Transverse colon (tissue), 4 donors: ENCODE measurements at regions not wholly inside any gene's neighbourhood (a gene's known extent, or its start where the extent isn't known, plus 50 kb on each side); places are given as distances from the start of the nearest gene placed in this dataset.

Experiments
- EP300 ChIP-seq: sonication (generic); formaldehyde crosslinking; IDR thresholded peaks from one replicate; pipeline ENCODE4 v1.6.1; 2017; ENCODE audit warnings: antibody characterized with exemption, low read depth
- POLR2A ChIP-seq: fragments of 450-650 bp; IDR thresholded peaks from one replicate; pipeline ENCODE4 v1.6.1; 2016; ENCODE audit warnings: antibody characterized with exemption, mild to moderate bottlenecking, moderate library complexity
- POLR2AphosphoS5 ChIP-seq, 3 donors: sonication (generic); formaldehyde crosslinking; IDR thresholded peaks; one replicate each; pipeline ENCODE4 v1.6.1; 2016; ENCODE audit warnings: antibody characterized with exemption in 3 of 3
- TF ChIP-seq, protein P1 (sequence below), 5 experiments: fragments of 200-600 bp in 3 of 5; fragments of 450-650 bp in 2 of 5; sonication (generic) in 3 of 5; IDR thresholded peaks; 1 replicate in 2 of 5; 2 replicates in 3 of 5; pipeline ENCODE4 v1.5.1; 2016 to 2017; ENCODE audit warnings: antibody characterized with exemption in 5 of 5, inconsistent platforms in 3 of 5, mild to moderate bottlenecking in 2 of 5, moderate library complexity in 1 of 5

DNA sequence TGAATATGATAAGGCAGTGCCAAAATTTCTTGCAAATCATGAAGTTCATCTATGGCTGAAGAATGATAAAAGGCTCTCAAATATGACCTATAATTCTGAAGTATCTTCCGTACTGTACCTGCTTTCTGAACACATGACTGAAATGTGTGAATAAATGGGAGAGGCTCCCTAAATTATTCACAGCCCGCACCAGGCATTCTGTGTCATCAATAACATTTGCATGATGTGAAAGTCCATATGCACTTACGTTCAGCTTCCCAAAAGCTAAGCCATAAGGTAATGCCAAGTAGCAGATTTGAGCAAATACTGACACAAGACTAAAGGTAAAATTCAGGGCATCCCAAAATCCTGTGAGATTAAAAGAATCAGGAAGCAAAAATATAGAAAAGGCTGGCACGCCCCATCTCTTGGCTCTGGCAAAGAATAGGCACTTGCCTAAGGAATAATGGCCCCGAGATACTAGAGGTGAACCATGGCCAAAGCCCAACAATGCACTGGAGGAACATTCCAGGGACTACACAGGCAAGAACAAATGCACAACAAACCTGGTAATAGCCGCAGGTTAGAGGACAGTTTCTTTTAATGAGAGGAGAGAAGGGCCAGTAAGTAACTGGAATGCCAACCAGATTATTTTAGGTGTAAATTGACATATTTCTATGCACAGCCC is 280.5 kb downstream of the IPMK start:
- TF ChIP-seq, protein P1, sequence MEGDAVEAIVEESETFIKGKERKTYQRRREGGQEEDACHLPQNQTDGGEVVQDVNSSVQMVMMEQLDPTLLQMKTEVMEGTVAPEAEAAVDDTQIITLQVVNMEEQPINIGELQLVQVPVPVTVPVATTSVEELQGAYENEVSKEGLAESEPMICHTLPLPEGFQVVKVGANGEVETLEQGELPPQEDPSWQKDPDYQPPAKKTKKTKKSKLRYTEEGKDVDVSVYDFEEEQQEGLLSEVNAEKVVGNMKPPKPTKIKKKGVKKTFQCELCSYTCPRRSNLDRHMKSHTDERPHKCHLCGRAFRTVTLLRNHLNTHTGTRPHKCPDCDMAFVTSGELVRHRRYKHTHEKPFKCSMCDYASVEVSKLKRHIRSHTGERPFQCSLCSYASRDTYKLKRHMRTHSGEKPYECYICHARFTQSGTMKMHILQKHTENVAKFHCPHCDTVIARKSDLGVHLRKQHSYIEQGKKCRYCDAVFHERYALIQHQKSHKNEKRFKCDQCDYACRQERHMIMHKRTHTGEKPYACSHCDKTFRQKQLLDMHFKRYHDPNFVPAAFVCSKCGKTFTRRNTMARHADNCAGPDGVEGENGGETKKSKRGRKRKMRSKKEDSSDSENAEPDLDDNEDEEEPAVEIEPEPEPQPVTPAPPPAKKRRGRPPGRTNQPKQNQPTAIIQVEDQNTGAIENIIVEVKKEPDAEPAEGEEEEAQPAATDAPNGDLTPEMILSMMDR (IDR thresholded peaks at IDR 0.05): no peak
- TF ChIP-seq EP300 (no peak), POLR2AphosphoS5 (IDR thresholded peaks at IDR 0.05) (no peak), POLR2A (no peak)
